Activated CD4-positive, alpha-beta T cell treated with anti-CD3 and anti-CD28 coated beads, Interleukin-2, amount 50 U/mL, for 24 hours (primary cell): ENCODE measurements at regions not wholly inside any gene's neighbourhood (a gene's known extent, or its start where the extent isn't known, plus 50 kb on each side); places are given as distances from the start of the nearest gene placed in this dataset.
"Not testable (repeated sequence)": the region's sequence is repeated elsewhere in the genome, so short reads cannot be mapped to it uniquely, and the experiment has no call there.

ENCODE experiments used
- DNase-seq, 2 donors: peaks; one replicate each; pipeline ENCODE4 v3.0.0-alpha.2; 2020; ENCODE audit warnings: low read depth in 1 of 2, low spot score in 1 of 2

DNA sequence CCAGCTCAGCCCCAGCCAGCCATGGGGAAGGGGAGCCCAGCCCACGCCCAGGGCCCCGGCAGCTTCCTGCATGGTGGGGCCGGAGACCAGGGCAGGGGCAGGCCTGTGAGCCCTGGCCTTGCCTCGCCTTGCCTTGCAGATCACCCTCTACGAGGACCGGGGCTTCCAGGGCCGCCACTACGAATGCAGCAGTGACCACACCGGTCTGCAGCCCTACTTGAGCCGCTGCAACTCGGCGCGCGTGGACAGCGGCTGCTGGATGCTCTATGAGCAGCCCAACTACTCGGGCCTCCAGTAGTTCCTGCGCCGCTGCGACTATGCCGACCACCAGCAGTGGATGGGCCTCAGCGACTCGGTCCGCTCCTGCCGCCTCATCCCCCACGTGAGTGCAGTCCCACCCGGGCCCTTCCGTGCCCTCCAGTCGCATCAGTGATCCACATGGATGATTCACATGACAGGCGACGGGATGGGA is 278.6 kb upstream of the MAP2 start:
- DNase-seq, result not testable (repeated sequence)

GRCh38 chr2:209145941-209146681 is 277.7 kb upstream of the MAP2 start:
- DNase-seq, result no peak

DNA sequence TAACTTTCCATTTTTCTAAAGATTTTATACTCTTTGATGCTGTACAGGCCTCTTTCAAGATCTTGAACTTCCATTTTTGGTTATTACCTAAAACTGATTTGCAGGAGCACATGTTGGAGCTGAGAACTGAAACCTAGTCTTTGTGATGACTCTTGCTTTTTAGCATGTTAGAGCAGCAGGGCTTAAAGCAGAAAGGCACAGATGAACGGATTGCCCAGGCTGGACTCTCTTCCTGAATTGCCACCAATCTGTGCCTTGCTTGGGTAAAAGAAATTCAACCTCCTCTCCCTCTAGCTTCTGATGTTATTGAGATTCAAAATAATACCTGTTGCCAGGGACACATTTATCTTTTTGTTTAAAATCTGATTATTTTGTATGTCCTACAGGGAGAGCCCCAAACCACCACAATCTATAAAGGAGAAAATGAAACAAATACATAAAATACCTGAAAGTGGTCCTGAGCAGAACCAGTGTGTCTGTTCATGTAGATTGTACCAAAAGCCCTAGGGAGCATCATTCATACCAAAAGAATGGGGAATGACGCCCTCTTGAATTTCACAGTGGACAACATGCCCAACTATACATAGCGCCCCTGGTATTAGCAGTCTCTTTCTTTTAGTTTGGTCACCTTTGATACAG is 277.0 kb upstream of the MAP2 start:
- no peak for DNase-seq

GRCh38 chr2:209147981-209148380 is 275.9 kb upstream of the MAP2 start:
- DNase-seq, result no peak

GRCh38 chr2:209160800-209161588 is 262.9 kb upstream of the MAP2 start:
- no peak for DNase-seq

- DNase-seq, result no peak
These were observed 261.7 kb upstream of the MAP2 start for GRCh38 chr2:209162129-209162528.

- no peak for DNase-seq
These were observed 241.9 kb upstream of the MAP2 start for GRCh38 chr2:209181984-209182383.

GRCh38 chr2:209186886-209187285 is 237.0 kb upstream of the MAP2 start:
- DNase-seq, result not testable (repeated sequence)

- no peak for DNase-seq
These were observed 234.0 kb upstream of the MAP2 start for GRCh38 chr2:209189893-209190292.

DNA sequence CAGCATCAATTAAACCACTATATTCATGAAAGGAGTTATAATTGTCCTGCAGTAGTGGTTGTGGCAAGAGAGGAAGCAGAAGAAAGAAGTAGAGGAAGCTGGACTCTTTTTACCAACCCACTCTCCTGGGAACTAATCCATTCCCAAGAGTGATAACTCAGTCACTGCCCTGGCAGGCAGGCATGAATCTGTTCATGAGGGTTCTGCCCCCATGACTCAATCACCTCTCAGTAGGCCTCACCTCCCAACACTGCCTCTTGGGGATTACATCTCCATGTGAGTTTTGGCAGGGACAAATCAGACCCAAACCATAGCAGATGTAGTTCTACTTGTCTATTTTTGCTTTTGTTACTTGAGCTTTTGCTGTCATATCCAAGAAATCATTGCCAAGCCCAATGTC is 232.7 kb upstream of the MAP2 start:
- DNase-seq, result no peak

GRCh38 chr2:209194717-209195116 is 229.1 kb upstream of the MAP2 start:
- DNase-seq, result no peak

DNA sequence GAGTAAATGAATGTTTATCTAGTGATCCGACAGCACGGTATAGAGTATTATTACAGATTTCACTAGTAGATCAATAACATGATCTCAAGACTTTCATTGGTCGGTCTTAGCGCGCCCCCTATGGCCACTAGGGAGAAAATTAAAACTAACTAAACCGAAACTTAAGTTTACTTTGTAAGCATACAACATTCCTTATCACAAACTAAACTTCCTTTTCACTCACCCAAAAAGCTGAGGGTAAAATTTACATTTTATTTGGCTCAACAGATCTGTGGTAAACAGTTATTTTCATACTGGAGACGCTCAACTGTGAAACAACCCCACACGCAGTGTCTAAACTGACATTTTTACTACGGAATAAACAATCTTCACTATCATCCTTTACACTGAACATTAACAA is 215.6 kb upstream of the MAP2 start:
- DNase-seq, result no peak

- DNase-seq, result no peak
These were observed 213.9 kb upstream of the MAP2 start for GRCh38 chr2:209209943-209210342.

DNA sequence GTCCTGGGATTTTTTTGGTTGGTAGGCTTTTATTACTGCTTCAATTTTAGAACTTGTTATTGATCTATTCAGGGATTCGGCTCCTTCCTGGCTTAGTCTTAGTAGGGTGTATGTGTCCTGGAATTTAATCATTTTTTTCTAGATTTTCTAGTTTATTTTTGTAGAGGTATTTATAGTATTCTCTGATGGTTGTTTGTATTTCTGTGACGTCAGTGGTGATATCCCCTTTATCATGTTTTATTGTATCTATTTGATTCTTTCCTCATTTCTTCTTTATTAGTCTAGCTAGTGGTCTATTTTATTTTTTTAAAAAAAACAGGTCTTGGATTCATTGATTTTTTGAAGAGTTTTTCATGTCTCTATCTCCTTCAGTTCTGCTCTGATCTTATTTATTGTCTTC is 193.3 kb upstream of the MAP2 start:
- no peak for DNase-seq

- no peak for DNase-seq
These were observed 187.5 kb upstream of the MAP2 start for GRCh38 chr2:209236377-209236776.

DNA sequence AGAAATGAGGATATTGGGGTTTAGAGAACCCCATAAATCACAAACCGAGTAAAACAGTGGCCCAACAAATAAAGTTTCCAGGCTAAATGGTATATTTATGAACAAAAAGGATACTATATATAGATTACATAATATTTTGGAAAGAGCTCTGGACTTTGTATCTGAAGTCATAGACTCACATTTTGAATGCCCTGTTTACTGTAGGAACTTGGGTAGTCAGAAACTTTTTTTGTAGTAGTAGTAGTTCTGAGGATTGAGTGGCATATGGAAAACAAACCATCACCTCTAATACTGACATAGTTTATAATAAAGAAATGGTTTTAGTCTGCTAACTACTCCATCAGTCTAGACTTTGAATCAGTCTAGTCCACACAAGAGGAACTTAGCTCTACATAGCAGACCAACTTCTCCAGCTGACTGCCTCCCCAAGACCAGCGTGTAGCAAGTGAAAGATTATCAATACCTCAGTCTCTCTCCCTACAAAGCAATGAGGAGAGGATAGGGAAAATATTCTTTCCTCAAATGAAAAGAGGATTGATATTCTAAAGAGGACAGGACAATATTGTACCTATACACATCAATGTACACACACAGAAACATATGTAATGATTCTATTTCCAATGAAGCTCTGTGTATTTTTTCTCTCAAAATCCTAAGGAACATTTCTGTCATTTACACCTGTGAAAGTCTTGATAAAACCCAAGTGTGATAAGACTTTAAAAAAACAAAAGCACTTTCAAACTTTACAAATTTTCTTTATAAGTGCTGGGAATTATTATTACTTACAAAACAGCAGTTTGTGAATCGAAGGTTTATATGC is 184.9 kb upstream of the MAP2 start:
- DNase-seq, result no peak

DNA sequence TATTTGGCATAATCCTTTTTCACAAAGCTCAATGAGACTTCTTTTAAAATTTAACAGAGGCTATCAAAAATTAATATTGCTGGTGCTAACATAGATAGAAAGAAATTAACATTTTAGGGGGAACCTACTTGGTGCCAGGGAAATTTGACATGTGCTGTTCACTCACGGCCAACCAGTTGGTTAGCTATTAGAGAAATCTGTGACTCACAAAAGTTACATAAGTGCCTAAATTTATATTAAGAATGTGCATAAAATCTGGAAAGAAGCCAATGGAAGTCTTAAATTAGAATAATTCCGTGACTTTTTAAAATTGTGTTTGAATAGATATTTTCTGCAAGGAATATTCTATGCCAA is 184.3 kb upstream of the MAP2 start:
- DNase-seq, result no peak

DNA sequence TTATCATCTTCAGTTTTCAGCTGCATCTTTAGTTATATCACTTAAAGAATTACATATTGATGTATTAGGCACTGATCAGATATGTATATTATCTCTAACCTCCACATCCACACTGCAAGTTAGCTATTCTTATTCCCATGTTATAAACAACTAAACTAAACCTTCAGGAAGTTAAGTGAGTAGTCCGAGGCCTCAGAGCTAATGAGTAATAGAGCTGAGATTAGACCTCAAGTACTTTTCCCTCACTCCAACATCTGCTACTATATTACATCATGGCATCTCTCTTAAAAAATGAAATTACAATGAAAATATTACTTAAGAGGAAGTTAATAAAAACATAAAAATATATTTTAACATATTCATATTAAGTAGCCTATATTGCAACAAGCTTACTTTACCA is 183.6 kb upstream of the MAP2 start:
- no peak for DNase-seq

DNA sequence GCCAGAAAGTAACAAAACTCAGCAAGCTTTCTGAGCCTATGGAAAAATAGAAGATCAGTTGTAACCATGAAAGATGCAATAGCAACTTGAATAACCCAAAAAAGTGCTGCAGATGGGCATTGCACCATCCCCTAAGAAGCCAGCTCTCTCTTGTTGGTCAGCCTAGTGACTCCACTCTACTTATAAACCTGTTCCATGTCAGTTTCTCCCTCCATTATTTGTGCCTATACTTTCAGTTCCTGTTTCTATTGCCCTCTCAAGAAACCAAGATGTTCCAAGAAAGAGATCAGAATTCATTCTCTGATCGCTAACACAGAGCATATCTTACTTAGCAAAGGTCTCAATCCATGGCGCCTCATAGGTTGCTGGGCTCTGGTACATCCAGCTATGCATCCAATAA is 170.3 kb upstream of the MAP2 start:
- no peak for DNase-seq

DNA sequence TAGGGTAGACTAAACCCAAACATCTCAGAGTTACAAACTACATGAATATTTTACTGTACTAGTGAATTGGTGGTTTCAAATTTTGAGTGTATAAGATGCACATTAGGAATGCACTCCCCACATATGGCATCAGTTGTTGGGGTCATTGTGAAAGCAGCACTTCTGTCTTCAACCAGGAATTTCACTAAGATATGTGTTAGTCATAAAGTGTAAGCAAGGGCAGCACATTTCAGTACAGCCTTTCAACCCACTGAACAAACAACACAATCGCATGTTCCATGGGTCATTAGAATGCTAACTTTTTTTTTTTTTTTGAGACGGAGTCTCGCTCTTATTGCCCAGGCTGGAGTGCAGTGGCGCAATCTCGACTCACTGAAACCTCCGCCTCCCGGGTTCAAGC is 164.1 kb upstream of the MAP2 start:
- DNase-seq, result no peak

GRCh38 chr2:209260281-209260680 is 163.6 kb upstream of the MAP2 start:
- no peak for DNase-seq
